ENCODE measurements at regions not wholly inside any gene's neighbourhood (a gene's known extent, or its start where the extent isn't known, plus 50 kb on each side); places are given as distances from the start of the nearest gene placed in this dataset.

DNA sequence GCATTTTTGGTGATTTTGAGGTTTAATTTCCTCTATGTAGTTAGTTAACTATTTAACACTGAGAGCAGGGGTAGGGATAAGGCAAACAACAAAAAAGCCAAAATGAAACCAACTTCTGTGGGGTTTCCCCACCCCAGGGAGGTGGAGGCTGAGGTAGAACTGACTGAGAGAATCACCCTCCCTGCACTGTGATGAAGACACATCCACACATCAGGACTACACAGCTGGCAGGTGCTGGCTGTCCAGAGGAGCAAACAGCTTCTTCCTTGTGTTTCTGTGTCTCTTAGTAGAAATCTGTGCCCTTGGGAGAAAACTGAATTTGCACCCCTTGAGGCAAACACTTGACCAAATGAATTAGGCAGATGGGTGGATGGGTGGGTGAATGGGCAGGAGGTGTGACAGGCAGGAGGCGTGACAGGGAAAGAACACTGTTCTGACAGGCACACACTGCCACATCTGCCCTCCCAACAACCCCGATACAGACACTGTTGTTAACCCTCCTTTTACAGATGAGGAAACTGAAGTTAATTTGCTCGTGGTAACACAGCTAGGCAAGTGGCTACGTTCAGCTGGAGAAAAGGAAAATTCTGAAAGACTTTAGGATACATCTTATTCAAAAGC, 62.9 kb upstream of the AMZ2 start:
- no peak for DNase-seq (ENCODE audit: low read depth in 2 of 2)

DNA sequence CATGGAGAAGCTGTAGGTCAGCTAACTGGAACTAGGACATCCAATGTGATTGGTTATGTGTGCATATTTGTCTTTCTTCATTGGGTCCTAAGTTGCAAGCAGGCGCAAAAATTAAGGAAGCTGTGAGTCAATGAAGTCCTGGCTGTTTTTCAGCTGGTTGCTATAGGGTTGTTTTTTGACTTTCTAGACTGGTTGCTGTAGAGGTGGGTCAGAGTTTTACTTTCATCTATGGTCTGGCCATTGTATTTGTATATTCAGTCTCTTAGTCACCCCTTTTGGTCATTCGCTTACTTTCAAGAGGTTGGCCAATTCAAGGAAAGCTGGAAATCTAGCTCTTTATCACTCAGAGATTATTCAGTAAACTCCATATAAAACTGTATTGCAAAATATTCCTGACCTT, 62.0 kb upstream of the AMZ2 start:
- DNase-seq (ENCODE audit: low read depth in 2 of 2): no peak

DNA sequence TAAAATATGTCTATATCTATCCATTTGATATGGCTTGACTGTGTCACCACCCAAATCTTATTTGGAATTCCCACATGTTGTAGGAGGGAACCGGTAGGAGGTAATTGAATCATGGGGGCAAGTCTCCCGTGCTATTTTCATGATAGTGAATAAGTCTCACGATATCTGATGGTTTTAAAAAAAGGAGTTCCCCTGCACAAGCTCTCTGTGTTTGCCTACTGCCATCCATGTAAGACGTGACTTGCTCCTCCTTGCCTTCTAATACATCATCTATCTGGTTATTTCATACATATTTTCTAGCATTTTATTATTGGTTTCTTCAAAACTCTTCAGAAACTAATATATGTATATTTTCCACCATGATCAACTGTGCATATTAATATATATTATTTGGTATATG, 57.3 kb upstream of the AMZ2 start:
- no peak for DNase-seq (ENCODE audit: low read depth in 2 of 2)

DNA sequence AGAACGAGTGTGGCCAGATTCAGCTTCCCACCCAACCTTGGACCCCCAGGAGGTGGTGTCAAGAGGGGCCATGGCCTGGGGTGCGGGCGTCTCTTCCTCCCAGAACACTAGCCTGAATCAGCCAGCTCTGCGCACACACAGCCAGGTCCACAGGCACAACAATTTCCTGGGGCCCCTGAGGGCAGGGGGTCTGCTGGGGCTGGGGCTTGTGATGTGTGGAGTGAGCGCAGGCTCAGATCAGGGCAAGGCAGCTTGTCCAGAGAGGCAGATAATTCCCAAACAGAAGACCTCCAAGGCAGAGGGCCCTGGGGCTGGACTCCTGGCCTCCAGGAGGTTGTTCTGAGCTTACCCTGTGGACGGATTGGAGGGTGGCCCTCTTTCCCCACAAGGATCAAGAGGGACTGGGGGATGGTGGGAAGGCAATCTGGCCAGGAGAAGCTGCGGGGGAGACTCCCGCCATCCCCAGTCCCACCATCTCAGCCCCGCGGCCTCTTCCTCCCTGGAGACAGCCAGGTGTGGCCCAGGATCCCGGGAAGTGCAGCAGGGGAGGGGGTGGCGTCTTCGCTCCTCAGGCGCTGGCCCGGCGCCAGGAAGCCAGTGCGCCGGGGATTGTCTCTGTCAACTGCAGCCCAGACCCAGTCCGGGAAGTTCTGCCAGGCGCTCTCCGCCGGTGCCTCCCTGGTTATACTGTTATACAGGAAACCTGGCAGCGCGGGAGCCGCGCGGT, 52.0 kb upstream of the AMZ2 start:
- no peak for DNase-seq (ENCODE audit: low read depth in 2 of 2)

DNA sequence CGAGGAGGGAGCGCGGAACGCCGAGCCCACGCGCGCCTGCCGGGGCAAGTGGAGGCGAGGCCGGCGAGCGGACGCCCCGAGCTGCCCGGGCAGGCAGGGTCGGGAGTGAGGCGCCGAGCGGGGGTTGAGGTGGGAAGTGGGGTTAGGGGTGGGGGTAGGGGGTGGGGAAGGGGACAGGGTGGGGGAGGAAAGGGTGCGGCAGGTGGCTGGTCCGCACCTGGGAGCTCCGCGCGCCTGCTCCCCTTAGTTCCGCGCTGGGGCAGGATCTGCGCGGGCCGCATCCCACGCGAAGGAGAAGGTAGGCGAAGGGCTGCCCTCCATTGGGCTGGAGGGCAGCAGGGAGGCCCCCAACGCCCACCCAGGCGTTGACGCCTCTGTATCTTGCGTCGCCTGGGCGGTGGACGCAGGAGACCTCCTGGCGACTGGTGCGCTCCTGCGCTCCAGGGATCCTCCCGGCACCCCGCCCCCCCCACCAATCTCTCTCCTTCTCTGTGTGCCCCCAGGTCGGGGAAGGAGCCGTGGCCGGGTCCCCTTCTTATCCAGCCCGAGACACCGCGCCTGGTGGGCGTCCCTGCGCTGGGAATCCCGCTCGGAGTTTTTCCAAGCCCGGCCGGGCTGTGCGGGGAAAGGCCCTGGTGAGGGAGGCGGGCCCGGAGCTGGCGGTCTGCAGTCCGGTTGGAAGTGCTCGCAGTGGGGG, 51.3 kb upstream of the AMZ2 start:
- no peak for DNase-seq (ENCODE audit: low read depth in 2 of 2)

DNA sequence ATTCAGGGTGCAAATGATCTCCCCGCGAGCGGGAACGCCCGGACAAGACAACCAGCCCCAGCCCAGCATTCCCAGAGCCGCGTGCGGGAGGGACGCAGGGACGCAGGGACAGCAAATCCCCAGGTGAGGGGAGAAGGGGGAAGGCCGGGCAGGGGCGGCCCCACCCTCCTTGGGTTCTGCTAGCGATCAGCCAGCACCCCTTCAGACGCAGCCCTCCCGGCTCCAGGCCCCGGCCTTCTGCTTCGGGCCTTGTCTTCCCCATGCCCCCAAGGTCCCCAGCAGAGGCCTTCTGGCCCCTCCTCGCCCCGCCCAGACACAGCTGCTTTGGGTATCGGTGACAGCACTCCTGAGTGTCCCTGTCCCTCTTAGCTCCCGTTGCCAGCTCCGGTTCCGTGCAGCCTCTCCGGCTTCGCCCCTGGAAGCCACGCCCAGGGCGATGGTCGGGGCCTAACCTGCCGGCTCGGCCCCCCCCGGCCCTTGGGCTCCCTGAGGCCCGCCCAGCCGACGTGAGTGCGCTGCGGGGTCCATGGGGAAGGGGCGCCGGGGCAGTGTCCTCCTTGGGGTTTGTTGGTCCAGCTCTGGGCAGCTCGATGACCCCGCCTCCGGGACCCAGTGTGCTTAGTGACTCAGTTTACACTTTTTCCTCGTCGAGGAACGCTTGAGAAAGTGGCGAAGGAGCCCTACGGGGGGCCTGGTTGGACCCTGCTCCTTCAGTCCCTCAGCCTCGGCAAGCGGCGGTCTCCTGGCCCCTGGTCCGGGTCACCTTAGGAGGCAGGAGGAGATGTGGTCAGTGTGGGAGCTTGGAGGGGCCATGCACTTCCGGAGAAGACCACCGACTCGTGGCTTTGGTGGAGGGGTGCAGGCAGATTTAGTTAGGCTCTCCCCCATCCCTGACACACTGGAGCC, 50.5 kb upstream of the AMZ2 start:
- no peak for DNase-seq (ENCODE audit: low read depth in 2 of 2)

DNA sequence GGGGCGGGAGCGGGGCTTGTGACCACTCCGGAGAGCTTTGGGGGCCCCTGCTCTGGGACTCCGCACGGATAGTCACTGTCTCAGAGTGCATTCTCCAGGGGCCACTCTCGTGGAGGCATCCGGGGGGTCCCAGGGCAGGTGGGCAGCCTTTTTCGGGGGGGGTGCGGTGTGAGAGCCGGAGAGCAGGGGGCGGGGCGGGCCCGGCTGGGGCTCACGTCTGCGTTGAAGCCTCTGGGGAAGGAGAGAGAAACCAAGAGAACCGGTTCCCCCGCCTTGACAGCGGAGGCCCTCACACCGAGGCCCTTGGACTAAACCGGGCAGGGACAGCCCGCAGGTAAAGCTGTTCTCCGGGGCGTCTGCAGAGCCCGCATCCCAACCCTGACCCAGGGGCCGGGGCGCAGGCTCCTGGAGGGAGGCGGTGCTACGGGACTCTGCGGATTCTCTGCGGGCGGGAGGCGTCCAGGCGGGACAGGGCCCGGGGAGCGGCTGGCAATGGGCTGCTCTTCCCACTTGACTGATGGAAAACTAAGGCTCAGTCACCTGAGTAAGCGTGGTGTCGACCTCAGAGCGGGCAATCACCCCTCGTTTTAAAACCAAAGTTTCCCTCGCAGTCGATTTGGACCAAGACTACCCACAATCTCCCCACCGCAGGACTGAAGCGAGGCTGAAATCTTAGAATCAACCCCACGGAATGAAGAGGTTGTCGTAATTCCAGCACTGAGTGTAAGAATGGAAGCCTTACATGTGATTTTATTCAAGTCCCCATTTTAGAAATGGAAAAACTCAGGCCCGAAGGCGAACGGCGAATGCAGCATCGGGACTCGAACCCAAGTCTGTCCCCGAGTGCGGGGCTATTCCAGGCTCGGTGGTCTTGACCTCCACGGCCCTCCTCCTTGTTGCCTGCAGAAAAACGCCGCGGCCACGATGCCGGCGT, 49.6 kb upstream of the AMZ2 start:
- DNase-seq (ENCODE audit: low read depth in 2 of 2): no peak

All from stimulated activated CD8-positive, alpha-beta memory T cell treated with anti-CD3 and anti-CD28 coated beads, Interleukin-15, amount 100 ng/mL, for 4 hours (primary cell).